GM21825 (cell line): ENCODE measurements at regions not wholly inside any gene's neighbourhood (a gene's known extent, or its start where the extent isn't known, plus 50 kb on each side); places are given as distances from the start of the nearest gene placed in this dataset.

Source experiments
- ATAC-seq: cut with Tn5 transposase; IDR thresholded peaks from one replicate; pipeline ENCODE4 v1.9.1; 2021; ENCODE audit warnings: mild to moderate bottlenecking, moderate library complexity; ENCODE audit not compliant: unreplicated experiment

GRCh38 chr4:81898862-81899504, 427.3 kb upstream of the RASGEF1B start:
- no peak for ATAC-seq

GRCh38 chr4:81896936-81897335, 425.2 kb upstream of the RASGEF1B start:
- ATAC-seq, result no peak

GRCh38 chr4:81891005-81891996, 419.6 kb upstream of the RASGEF1B start:
- ATAC-seq, result no peak

DNA sequence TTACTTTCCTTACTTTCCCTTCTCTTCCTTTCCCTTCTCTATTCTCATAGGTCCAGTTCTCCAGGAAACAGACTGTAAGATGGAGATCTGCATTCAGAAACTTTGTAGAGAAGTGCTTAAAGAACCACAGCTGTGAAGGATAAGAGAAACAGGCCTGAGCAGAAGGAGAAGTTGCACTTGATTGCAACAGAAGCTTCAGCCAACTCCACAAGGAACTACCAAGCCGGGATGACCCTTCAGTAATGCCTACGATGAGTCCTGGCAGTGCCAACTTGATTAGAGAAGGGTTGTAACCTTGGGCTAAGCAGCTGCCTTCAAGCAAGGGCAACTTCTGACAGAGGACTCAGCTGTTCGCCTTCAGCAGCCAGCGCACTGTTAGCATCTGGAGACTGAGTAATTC, 413.3 kb upstream of the RASGEF1B start:
- no peak for ATAC-seq

- no peak for ATAC-seq
Observed at GRCh38 chr4:81883530-81884450, 412.1 kb upstream of the RASGEF1B start.

GRCh38 chr4:81883004-81883403, 411.3 kb upstream of the RASGEF1B start:
- ATAC-seq, result no peak

DNA sequence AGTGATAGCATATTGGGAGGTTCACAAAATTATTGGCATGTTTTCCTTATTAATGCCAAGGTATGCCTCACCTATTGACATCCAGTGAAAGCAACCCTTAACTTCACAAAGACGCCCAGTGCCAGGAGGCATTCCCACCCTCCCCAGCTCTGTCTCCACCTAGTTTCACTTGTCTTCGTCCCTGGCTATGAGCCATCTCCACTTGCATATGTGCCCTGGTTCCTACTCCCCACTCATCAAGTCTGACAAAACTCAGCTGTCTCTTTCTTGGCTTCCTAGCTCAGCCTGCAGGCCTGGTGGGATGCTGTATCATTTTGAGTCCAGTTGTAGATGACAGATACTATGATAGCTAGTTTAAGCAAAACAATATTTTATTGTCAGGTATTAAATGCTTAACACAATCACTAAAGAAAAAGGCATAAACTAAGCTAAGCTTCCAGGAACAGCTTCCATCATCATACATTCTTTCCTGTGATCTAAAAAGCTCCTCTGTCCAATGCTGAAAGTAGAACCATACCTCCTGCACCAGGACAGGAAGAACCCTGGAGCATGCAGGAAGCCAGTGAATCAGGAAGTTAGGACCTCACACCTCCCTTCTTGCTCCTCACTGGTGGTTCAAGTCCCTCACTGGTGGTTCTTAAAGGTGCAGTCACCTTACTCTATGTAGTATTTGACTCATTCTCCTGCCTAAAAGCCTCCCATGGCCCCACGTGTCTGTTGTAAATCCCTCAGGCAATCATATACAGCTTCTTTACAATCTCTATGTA, 410.3 kb upstream of the RASGEF1B start:
- no peak for ATAC-seq

GRCh38 chr4:81876106-81876505, 404.4 kb upstream of the RASGEF1B start:
- no peak for ATAC-seq

GRCh38 chr4:81874661-81875515, 403.2 kb upstream of the RASGEF1B start:
- no peak for ATAC-seq

DNA sequence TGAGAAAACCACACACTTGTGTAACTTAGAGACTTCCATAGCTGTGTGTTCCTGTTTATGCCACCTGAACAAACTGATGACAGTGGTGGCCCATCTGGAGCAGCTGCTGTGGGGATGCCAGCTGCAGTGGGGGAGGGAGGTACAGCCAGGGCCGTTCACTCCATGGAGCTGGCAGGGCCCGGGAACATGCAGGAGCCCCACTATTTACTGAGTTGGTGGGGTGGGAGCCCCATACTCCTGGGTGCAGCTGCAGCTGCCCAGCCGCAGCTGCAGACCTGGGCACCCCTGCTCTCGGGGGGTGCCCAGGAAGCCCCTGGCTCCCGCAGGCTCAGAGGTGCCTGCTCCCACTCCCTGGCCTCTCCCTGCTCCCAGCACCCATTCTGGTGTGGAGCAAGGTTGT, 398.6 kb upstream of the RASGEF1B start:
- no peak for ATAC-seq

GRCh38 chr4:81860111-81860510, 388.4 kb upstream of the RASGEF1B start:
- ATAC-seq, result no peak

DNA sequence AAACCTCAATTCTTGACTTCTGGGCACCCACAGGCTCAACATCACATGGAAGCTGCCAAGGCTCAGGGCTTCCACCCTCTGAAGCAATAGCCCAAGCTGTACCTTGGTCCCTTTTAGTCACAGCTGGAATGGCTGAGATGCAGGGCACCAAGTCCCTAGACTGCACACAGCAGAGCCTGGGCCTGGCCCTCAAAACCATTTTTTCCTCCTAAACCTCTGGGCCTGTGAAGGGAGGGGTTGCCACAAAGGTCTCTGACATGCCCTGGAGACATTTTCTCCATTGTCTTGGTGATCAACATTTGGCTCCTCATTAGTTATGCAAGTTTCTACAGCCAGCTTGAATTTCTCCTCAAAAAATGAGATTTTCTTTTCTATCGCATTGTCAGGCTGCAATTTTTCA, 382.7 kb upstream of the RASGEF1B start:
- no peak for ATAC-seq

DNA sequence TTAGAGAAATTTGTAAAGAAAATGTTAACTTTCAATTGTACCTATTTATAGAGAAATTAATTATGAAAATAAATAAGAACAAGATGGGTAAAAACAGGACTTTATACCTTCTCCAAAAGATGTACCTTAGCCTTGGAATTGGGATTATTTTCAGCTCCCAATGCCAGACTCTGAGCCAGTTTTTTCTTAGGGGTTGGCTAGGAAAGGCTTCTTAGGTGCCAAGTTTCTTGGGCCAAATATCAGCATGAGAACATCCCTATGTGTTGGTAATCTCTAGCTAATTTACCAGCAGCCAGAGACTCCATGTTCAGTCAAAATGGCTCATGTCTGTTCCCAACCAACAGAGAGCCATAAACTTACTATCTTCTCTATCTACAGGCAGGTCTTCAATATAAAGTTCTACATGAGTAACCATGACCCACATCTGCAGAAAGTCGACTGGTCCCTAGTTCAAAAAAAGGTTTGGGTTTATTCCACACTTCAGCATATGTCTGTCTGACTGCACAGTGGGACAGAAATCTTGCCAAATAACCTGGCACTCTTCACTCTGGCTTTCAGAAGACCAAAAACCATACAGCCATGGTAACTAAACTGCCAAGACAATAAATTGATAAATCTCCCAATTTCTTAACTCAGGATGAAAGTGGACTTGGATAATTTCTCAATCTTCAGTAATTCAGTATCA, 380.5 kb upstream of the RASGEF1B start:
- no peak for ATAC-seq

- ATAC-seq, result no peak
Observed at GRCh38 chr4:81850701-81851100, 379.0 kb upstream of the RASGEF1B start.

DNA sequence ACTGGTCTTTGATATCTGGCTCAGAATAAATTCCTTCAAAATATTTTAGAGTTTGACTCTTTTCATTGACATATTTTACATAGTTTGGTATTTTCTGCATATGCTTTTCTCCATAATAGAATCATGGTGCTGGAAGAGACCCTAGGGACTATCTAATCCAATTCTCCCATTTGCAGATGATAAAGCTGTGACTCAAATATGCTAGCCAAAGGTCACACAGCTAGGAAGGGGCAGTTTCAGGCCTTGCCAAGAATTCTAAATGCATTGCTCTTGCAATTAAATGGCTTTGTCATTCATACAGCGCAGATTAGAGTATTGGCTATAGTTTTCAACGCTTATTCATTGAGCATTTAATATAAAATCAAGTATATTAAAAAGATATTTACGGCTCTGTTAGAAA, 374.1 kb upstream of the RASGEF1B start:
- no peak for ATAC-seq

GRCh38 chr4:81845273-81845672, 373.6 kb upstream of the RASGEF1B start:
- ATAC-seq, result no peak

- no peak for ATAC-seq
Observed at GRCh38 chr4:81844717-81845116, 373.0 kb upstream of the RASGEF1B start.

- peak; percentile 77 for ATAC-seq
Observed at GRCh38 chr4:81839347-81840042, 367.8 kb upstream of the RASGEF1B start.
